Astrocyte (in vitro differentiated cells and primary cell): ENCODE measurements at regions not wholly inside any gene's neighbourhood (a gene's known extent, or its start where the extent isn't known, plus 50 kb on each side); places are given as distances from the start of the nearest gene placed in this dataset.

ENCODE experiments used
- DNase-seq: peaks from one replicate; pipeline ENCODE4 v3.0.0-alpha.2; 2010; ENCODE audit warnings: low read depth
- FAIRE-seq: peaks from 2 replicates; lab custom pipeline; 2011; peaks lifted over from hg19 to GRCh38; lab: Jason Lieb, UNC
- H2AFZ ChIP-seq: 2 replicates; pipeline ENCODE4 v1.6.0; 2012; ENCODE audit warnings: low read depth, low read length, inconsistent platforms
- H3K27ac ChIP-seq: 2 replicates; pipeline ENCODE4 v1.5.1; 2011; ENCODE audit warnings: low read depth, low read length, inconsistent platforms
- H3K27me3 ChIP-seq: 2 replicates; pipeline ENCODE4 v1.6.0; 2011; ENCODE audit warnings: low read length, inconsistent platforms; ENCODE audit not compliant: insufficient read depth
- H3K36me3 ChIP-seq: 2 replicates; pipeline ENCODE4 v1.5.1; 2011; ENCODE audit warnings: low read length, inconsistent platforms; ENCODE audit not compliant: insufficient read depth
- H3K4me1 ChIP-seq: 2 replicates; pipeline ENCODE4 v1.5.1; 2011; ENCODE audit warnings: low read length, inconsistent platforms; ENCODE audit not compliant: insufficient read depth
- H3K4me2 ChIP-seq: 2 replicates; pipeline ENCODE4 v1.6.0; 2012; ENCODE audit warnings: low read length, inconsistent platforms
- H3K4me3 ChIP-seq: 2 replicates; pipeline ENCODE4 v1.5.1; 2011; ENCODE audit warnings: low read depth, mild to moderate bottlenecking, low read length, inconsistent platforms; ENCODE audit not compliant: insufficient read depth
- H3K79me2 ChIP-seq: 2 replicates; pipeline ENCODE4 v1.6.0; 2012; ENCODE audit warnings: mild to moderate bottlenecking, low read length, inconsistent platforms; ENCODE audit not compliant: insufficient read depth
- H3K9ac ChIP-seq: 2 replicates; pipeline ENCODE4 v1.6.0; 2012; ENCODE audit warnings: mild to moderate bottlenecking, low read length, inconsistent platforms
- H3K9me3 ChIP-seq: 2 replicates; pipeline ENCODE4 v1.5.1; 2012; ENCODE audit warnings: low read depth, mild to moderate bottlenecking, low read length, inconsistent platforms; ENCODE audit not compliant: insufficient read depth
- H4K20me1 ChIP-seq: 2 replicates; pipeline ENCODE4 v1.6.0; 2012; ENCODE audit warnings: low read length, inconsistent platforms; ENCODE audit not compliant: insufficient read depth
- H3K27ac Mint-ChIP-seq: one replicate; pipeline ENCODE4 v1.8.0; 2021; ENCODE audit warnings: mild to moderate bottlenecking, mixed read lengths; ENCODE audit not compliant: unreplicated experiment
- H3K27me3 Mint-ChIP-seq: one replicate; pipeline ENCODE4 v1.8.0; 2021; ENCODE audit warnings: low read depth, mixed read lengths; ENCODE audit not compliant: unreplicated experiment
- H3K36me3 Mint-ChIP-seq: one replicate; pipeline ENCODE4 v1.8.0; 2021; ENCODE audit warnings: low read depth, mixed read lengths; ENCODE audit not compliant: unreplicated experiment
- H3K4me1 Mint-ChIP-seq: one replicate; pipeline ENCODE4 v1.8.0; 2021; ENCODE audit warnings: low read depth, mixed read lengths; ENCODE audit not compliant: unreplicated experiment
- H3K4me3 Mint-ChIP-seq: one replicate; pipeline ENCODE4 v1.8.0; 2021; ENCODE audit warnings: mild to moderate bottlenecking, moderate library complexity, mixed read lengths; ENCODE audit not compliant: unreplicated experiment
- H3K9me3 Mint-ChIP-seq: one replicate; pipeline ENCODE4 v1.8.0; 2021; ENCODE audit warnings: mild to moderate bottlenecking, mixed read lengths; ENCODE audit not compliant: unreplicated experiment
- EZH2 ChIP-seq: IDR thresholded peaks from 2 replicates; pipeline ENCODE4 v1.6.1; 2012; ENCODE audit warnings: mild to moderate bottlenecking, low read length, inconsistent platforms; ENCODE audit not compliant: insufficient read depth
- TF ChIP-seq, protein P1 (sequence below): IDR thresholded peaks from 2 replicates; pipeline ENCODE4 v1.5.1; 2011; ENCODE audit warnings: low read depth, mild to moderate bottlenecking, inconsistent platforms, low read length, moderate library complexity; ENCODE audit not compliant: insufficient read depth

- no peak for DNase-seq
Measured at GRCh38 chr13:52933547-52934210, 85.2 kb upstream of the PCDH8 start.

DNA sequence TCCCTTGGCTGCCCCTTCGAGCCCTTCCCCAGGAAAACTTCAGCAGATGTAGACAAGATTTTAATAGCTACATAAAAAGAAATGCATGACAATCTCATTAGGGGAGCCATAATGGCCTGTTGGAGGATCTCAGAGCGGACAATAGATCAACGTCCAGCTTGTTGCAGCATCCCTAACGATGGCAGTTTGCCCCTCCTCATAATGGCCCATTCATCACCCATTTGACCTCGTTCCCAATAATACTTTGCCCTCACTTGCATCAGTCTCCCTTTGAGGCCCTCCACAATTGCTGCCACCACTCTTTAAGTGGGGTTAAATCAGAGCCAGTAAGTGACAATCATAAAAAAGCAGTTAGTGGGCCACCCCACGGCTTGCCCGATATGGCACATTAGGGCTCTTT is 84.7 kb upstream of the PCDH8 start:
- Mint-ChIP-seq H3K4me3 (no peak overlapping the region), H3K9me3 (peaks cover 4% of the 10 kb centered on the region), H3K36me3 (no peaks in the 10 kb centered on the region), H3K27me3 (peaks cover 12% of the 10 kb centered on the region), H3K27ac (no peak overlapping the region), H3K4me1 (no peaks in the 10 kb centered on the region)
- H3K9ac ChIP-seq, result no peak overlapping the region
- H3K79me2 ChIP-seq, result no peaks in the 10 kb centered on the region
- H3K4me2 ChIP-seq, result no peak overlapping the region
- TF ChIP-seq, protein P1, sequence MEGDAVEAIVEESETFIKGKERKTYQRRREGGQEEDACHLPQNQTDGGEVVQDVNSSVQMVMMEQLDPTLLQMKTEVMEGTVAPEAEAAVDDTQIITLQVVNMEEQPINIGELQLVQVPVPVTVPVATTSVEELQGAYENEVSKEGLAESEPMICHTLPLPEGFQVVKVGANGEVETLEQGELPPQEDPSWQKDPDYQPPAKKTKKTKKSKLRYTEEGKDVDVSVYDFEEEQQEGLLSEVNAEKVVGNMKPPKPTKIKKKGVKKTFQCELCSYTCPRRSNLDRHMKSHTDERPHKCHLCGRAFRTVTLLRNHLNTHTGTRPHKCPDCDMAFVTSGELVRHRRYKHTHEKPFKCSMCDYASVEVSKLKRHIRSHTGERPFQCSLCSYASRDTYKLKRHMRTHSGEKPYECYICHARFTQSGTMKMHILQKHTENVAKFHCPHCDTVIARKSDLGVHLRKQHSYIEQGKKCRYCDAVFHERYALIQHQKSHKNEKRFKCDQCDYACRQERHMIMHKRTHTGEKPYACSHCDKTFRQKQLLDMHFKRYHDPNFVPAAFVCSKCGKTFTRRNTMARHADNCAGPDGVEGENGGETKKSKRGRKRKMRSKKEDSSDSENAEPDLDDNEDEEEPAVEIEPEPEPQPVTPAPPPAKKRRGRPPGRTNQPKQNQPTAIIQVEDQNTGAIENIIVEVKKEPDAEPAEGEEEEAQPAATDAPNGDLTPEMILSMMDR, result no peak
- TF ChIP-seq EZH2, result no peak
- peaks cover 2% of the 10 kb centered on the region for H3K4me1 ChIP-seq
- H3K27me3 ChIP-seq, result no peaks in the 10 kb centered on the region
- no peak overlapping the region for H3K4me3 ChIP-seq
- H3K9me3 ChIP-seq, result peaks cover 4% of the 10 kb centered on the region
- H3K36me3 ChIP-seq, result no peaks in the 10 kb centered on the region
- no peak overlapping the region for H2AFZ ChIP-seq
- H3K27ac ChIP-seq, result no peak overlapping the region
- FAIRE-seq, result no peak
- no peak for DNase-seq
- no peaks in the 10 kb centered on the region for H4K20me1 ChIP-seq

More at GRCh38 chr13:52933547-52934210, 85.2 kb upstream of the PCDH8 start:
- peaks cover 2% of the 10 kb centered on the region for H3K4me1 ChIP-seq
- no peak overlapping the region for H3K27ac ChIP-seq
- no peak overlapping the region for H2AFZ ChIP-seq
- no peak for TF ChIP-seq EZH2
- TF ChIP-seq, protein P1, result no peak
- no peaks in the 10 kb centered on the region for H4K20me1 ChIP-seq
- Mint-ChIP-seq H3K9me3 (peaks cover 1% of the 10 kb centered on the region), H3K27ac (no peak overlapping the region), H3K4me3 (no peak overlapping the region), H3K36me3 (no peaks in the 10 kb centered on the region), H3K27me3 (peaks cover 7% of the 10 kb centered on the region), H3K4me1 (no peaks in the 10 kb centered on the region)
- no peak overlapping the region for H3K4me3 ChIP-seq
- no peaks in the 10 kb centered on the region for H3K79me2 ChIP-seq
- no peaks in the 10 kb centered on the region for H3K36me3 ChIP-seq
- no peaks in the 10 kb centered on the region for H3K27me3 ChIP-seq
- peaks cover 4% of the 10 kb centered on the region for H3K9me3 ChIP-seq
- H3K9ac ChIP-seq, result no peak overlapping the region
- no peak for FAIRE-seq
- H3K4me2 ChIP-seq, result no peak overlapping the region

- Histone ChIP-seq H3K9ac (no peak overlapping the region), H3K4me3 (no peak overlapping the region), H4K20me1 (no peaks in the 10 kb centered on the region), H3K9me3 (peaks cover 4% of the 10 kb centered on the region), H3K4me1 (peaks cover 2% of the 10 kb centered on the region), H3K27ac (no peak overlapping the region), H3K36me3 (no peaks in the 10 kb centered on the region), H3K79me2 (no peaks in the 10 kb centered on the region), H3K4me2 (no peak overlapping the region), H2AFZ (no peak overlapping the region), H3K27me3 (no peaks in the 10 kb centered on the region)
- peaks cover 4% of the 10 kb centered on the region for H3K9me3 Mint-ChIP-seq
- H3K4me1 Mint-ChIP-seq, result no peaks in the 10 kb centered on the region
- no peak overlapping the region for H3K4me3 Mint-ChIP-seq
- no peak overlapping the region for H3K27ac Mint-ChIP-seq
- no peaks in the 10 kb centered on the region for H3K36me3 Mint-ChIP-seq
- DNase-seq, result no peak
- no peak for FAIRE-seq
- H3K27me3 Mint-ChIP-seq, result peaks cover 12% of the 10 kb centered on the region
- no peak for TF ChIP-seq EZH2
- TF ChIP-seq, protein P1, result no peak
Measured at GRCh38 chr13:52932649-52933048, 84.2 kb upstream of the PCDH8 start.
